ENCODE measurements at regions not wholly inside any gene's neighbourhood (a gene's known extent, or its start where the extent isn't known, plus 50 kb on each side); places are given as distances from the start of the nearest gene placed in this dataset.

- no peak overlapping the region for H3K27ac Mint-ChIP-seq
- no CpG with 5 or more reads among the region's 2 CpGs for WGBS (ENCODE audit: extremely low coverage, insufficient read length, low lambda C conversion rate)
- peaks cover 9 to 16% of the 10 kb centered on the region in 2 experiments; a peak in 4 of 5 replicates for H3K9me3 Mint-ChIP-seq
- H3K4me2 ChIP-seq (ENCODE audit: insufficient read depth, insufficient read length, low read length) = no peak overlapping the region
- no peak overlapping the region for H2BK120ac ChIP-seq (ENCODE audit: low read depth, low read length, poor library complexity, severe bottlenecking)
- no peak overlapping the region for H4K8ac ChIP-seq (replicated peaks; ENCODE audit: insufficient read length, low read depth, low read length)
- no peaks in the 10 kb centered on the region for H3K79me1 ChIP-seq (ENCODE audit: insufficient read depth, low read depth, low read length, poor library complexity, severe bottlenecking)
- H3K23me2 ChIP-seq (ENCODE audit: insufficient read length, low read depth, low read length, poor library complexity, severe bottlenecking) = no peaks in the 10 kb centered on the region
- no peak overlapping the region for H3K14ac ChIP-seq (ENCODE audit: insufficient read depth, low read length)
- H3K4me3 Mint-ChIP-seq = no peak overlapping the region
- no peak overlapping the region for H2BK20ac ChIP-seq (ENCODE audit: low read depth, low read length, poor library complexity, severe bottlenecking)
- H3K79me2 ChIP-seq (ENCODE audit: insufficient read depth, low read length) = no peaks in the 10 kb centered on the region
- H2AK5ac ChIP-seq (ENCODE audit: insufficient read length, low read length) = no peak overlapping the region
- H2BK12ac ChIP-seq (ENCODE audit: insufficient read length, low read depth, low read length) = no peak overlapping the region
- no peak for DNase-seq
- no peak overlapping the region for H4K5ac ChIP-seq (ENCODE audit: insufficient read length, low read depth, low read length)
- no peak overlapping the region for H2BK15ac ChIP-seq (ENCODE audit: low read depth, low read length)
- H3K4me1 Mint-ChIP-seq = peaks cover 0 to under 1% of the 10 kb centered on the region in 2 experiments; a peak in 1 of 4 replicates
- no peaks in the 10 kb centered on the region for H3K9me3 ChIP-seq (ENCODE audit: control insufficient read depth, low read depth, low read length)
- no peaks in the 10 kb centered on the region; the same call in 1 of the 2 replicates for H3K27me3 Mint-ChIP-seq (ENCODE audit: low read depth)
- H3K9ac ChIP-seq (ENCODE audit: extremely low read depth, insufficient read length, low read length) = no peak overlapping the region
- no peaks in the 10 kb centered on the region for H3K27me3 ChIP-seq (ENCODE audit: insufficient read depth, low read length)
- no peak overlapping the region for H3K4ac ChIP-seq (ENCODE audit: low read depth, low read length)
- no peak overlapping the region for H2AFZ ChIP-seq (ENCODE audit: low read length)
- no peaks in the 10 kb centered on the region for H4K20me1 ChIP-seq (ENCODE audit: control insufficient read depth, insufficient read depth, insufficient read length)
- H3K27ac ChIP-seq (ENCODE audit: insufficient read length, low read depth, low read length) = no peak overlapping the region
- H3T11ph ChIP-seq (ENCODE audit: low read length) = no peak overlapping the region
- no peak overlapping the region for H2BK5ac ChIP-seq (ENCODE audit: insufficient read length, low read length)
- H3K36me3 Mint-ChIP-seq (ENCODE audit: insufficient read depth in 1 of 3, low read depth in 3 of 3) = peaks cover 2 to 20% (median 2%) of the 10 kb centered on the region in 3 experiments; a peak in 6 of 7 replicates
- no peak overlapping the region for H3K56ac ChIP-seq (ENCODE audit: insufficient read length, low read depth, low read length)
- H3K23ac ChIP-seq (ENCODE audit: insufficient read length, low read depth, low read length) = no peak overlapping the region
- H3K18ac ChIP-seq (ENCODE audit: insufficient read length, low read depth, low read length) = no peak overlapping the region
- no peaks in the 10 kb centered on the region for H3K4me1 ChIP-seq (ENCODE audit: insufficient read depth, low read length)
- H4K91ac ChIP-seq (ENCODE audit: insufficient read length, low read depth, low read length) = no peak overlapping the region
- TF ChIP-seq, protein P1, sequence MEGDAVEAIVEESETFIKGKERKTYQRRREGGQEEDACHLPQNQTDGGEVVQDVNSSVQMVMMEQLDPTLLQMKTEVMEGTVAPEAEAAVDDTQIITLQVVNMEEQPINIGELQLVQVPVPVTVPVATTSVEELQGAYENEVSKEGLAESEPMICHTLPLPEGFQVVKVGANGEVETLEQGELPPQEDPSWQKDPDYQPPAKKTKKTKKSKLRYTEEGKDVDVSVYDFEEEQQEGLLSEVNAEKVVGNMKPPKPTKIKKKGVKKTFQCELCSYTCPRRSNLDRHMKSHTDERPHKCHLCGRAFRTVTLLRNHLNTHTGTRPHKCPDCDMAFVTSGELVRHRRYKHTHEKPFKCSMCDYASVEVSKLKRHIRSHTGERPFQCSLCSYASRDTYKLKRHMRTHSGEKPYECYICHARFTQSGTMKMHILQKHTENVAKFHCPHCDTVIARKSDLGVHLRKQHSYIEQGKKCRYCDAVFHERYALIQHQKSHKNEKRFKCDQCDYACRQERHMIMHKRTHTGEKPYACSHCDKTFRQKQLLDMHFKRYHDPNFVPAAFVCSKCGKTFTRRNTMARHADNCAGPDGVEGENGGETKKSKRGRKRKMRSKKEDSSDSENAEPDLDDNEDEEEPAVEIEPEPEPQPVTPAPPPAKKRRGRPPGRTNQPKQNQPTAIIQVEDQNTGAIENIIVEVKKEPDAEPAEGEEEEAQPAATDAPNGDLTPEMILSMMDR (conservative IDR thresholded peaks at IDR 0.05) = no peak
These were observed 100.3 kb upstream of the NCKAP5 start for GRCh38 chr2:133668547-133668946.
